Esophagus mucosa (tissue), 1 donor: ENCODE measurements at regions not wholly inside any gene's neighbourhood (a gene's known extent, or its start where the extent isn't known, plus 50 kb on each side); places are given as distances from the start of the nearest gene placed in this dataset.
"Not testable (repeated sequence)": the region's sequence is repeated elsewhere in the genome, so short reads cannot be mapped to it uniquely, and the experiment has no call there.

Experiments used
- ATAC-seq: fragments of 200-7000 bp; cut with Tn5 transposase; one replicate; pipeline ENCODE4 v1.9.1; 2020
- donor health status: DM: yes; HTN: yes; CAD: no.

DNA sequence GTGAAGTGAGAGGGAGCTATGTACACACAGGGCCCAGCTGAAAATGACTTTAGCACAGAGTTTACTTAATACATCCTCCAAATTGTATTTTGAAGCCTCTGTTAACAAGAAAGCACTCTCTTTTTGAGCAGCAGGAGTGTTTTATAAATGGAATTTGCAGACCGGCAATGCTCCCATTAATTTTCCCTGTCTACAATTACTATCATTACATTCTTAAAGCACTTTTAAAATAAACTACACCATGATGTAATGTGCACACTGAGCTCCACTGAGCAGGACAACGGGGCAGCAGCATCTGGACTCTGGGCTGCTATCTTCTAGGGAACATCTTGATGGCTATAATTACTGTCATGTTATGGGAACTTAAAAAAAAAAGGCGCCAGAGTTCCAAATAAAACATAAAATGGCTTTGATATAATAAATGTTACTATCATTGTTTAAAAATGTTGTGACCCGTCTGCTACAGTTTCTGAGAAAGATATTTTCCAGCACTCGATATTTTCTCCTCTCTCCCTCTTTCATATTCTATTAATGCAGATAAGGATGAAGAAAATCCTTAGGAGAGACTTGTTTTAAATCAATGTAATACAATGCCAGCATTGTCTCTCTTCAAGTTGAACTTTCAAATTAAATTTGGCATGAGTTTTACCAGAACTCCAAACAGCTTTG is 150.9 kb downstream of the HLX start:
- ATAC-seq, result no peak

DNA sequence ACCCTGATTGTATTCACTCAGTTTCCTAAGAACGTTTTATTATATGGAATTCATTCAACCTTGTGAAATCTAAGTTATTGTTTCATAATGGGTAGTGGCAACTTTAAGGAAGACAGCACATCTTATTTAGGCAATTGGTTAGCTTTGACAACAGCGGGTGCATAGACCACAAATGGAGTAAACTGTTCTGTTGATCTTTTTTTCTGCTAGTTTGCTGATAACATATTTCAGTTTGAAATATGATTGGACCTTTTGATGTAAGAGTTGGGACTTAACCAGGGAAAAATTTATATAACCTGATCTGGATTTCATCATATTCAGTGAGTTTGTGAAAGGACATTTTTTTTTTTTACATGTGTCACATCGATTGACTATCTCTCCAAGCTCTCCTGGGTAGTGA is 151.7 kb downstream of the HLX start:
- no peak for ATAC-seq

DNA sequence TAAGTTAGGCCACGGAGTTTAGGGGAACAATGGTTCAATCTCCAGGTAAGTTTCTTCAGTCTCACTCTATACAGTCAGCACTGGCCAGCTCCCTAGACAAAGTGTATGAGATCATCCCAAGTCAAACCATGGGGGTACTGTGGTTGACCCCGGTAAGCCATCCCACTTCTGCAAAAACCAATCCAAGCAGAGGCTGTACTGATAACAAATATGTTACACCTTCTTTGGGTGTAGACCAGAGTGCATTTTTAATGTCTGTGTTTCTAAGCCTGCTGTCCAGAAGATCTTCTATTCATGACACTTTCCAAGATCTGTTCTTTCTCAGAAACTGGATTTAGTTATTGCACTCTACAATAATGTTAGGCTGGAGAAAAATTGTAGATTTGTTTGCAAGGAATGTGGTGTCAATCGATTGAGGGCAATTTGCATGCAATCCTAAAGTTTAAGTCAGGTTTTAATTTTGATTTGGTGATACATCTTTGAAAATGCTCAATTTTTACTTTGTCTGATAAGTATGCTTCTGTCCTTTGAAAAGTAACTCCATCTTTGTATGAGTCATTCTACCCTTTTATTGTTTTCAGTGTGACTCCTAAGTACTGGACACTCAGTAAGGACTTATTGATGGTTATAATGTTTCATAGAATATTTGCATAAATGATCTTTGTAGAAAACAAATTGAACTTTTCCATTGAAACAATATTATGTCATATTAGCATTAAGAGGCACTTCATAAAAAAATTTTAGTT is 152.4 kb downstream of the HLX start:
- ATAC-seq, result no peak

DNA sequence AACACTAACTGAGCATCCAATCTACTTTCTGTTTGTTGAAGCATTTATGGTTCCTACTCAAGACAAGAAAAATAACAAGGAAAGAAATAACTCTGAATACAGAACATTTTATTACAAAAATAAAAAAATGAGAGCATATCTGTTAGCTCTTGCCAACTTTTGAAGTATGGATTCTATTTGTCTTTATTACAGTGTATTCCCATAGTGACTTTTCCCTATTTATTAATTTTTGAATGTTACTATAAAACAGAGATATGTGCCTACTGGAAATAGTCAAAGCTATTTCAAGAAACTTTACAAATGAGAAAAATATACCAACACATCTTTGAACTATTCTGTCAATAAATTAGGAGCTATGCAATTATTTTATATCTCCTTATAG is 153.0 kb downstream of the HLX start:
- no peak for ATAC-seq

DNA sequence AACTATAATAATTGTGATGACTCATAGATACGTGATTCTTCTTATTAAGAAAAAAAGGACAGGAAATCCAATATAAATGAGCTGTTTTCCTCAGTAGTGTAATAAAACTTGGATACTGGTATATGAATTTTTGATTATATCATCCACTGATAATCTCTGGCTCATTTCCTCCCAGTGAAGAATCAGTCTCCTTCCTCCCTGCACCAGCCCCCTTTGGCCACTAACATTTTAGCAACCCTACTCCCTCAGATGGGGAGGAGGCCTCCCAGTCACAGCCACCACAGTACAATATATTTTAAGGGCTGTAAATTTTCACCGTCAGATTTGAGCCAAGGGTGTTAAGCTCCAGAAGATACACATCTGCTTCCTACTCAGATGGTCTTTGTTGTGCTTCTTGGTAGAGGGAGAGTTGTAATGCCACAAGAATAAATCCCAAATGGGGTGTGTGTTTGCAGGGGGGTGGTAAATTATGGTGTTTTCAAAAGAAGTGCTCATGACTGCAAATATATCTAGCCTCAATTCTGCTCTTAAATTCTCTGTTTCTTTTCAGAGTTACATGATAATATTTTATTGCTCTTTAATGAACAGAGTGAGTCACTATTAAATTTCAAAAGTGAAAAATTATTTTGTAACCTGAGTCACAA is 153.5 kb downstream of the HLX start:
- ATAC-seq, result no peak

DNA sequence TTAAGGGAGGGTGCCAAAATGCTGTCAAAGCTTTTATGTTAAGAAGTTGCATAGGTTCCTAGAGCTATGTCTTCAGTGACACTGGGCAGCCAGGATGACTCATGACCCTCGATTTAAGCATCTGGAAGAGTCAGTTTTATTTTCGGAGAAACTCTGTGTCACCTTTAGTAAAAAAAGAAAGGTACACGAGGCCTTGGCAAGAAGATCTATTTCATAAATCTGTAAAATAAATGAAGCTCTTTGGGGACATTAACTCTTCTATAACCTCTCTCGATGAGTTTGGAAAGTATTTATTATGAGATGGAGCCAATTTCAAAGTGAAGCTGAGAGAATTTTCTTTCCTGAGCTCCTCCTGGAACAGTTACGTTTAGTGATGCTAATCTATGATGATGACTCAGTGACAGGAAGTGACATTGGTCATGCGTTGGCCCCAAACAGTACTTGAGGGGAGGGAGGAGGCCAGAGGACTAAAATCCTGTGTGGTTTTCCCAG is 156.5 kb downstream of the HLX start:
- ATAC-seq, result no peak

DNA sequence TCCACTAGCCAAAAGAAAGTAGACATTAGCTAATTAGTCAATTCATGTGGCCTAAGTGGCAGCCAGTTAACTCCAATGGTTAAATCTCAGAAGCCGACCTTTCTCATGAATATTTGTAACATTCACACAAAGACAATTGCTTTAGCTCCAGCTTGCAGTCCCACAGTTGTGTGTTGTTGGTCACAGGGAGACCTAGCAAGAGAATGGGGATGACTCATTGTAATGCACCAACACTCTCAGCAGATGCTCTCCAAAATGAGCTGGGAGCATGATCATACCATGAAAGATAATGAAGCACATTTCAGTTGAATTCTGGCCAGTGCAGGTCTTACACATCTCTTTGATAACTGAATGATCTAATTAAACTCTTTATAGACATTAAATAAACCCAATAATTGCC is 160.4 kb downstream of the HLX start:
- ATAC-seq, result no peak

DNA sequence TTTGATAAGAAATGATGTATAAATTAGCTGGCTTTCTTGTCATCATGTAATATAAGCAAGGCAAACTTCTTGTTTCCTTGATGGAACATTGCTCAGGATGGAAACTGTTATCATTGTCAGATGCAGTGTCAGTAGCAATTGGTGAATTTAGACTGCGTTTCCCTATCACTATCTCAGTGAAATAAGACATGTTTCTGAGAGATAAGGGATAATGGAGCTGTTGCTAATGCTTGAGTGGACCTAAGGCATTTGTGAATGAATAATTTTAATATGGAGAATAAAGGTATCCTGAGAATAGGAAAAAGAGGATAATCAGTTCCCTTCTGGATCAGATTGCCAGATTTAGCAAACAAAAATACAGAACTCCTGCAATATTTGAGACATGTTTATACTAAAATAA is 160.9 kb downstream of the HLX start:
- no peak for ATAC-seq

DNA sequence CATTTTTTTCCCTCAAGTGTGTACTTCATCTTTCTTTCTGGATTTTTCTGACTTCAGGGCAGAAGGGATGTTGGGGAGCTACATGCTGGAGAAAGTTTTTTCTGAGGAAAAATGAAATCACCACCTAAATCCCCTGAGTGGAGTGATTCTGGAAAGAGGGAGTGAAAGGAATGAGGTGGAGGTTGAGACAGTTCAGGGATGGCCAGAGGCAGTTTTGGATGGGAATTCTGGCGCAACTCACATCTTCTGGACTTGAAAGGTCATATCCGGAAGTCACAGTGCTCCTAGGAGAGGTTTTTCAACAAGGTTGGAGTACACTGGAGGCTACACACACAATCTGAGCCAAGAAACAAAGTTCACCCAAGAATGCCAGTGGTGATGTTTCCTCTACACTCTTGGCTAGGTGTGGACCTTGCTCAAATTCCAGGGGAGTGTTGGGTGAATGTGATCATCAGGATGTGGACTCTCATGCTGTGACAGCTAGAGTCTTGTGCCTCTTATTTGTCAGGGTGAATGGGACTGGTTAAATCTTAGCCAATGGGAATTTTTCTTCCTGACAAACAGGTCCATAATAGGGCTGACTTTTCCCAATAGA is 161.5 kb downstream of the HLX start:
- ATAC-seq, result no peak

DNA sequence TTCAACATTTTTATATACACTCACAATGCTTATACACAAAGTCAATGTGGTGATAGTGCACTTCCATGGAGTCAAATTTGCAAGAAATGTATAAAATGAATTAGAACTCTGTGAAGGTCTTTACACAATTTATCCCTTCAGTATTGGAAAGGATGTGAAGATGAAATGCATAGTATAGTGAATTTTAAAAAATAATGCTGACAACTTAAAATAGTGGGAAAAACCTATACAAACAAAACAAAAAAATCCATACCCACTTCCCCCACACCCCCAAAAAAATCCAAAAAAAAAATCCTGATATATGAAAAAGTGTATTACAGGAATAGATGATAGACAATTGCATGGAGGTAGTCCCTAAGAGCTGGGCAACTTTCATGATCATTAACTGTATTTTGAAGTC is 165.3 kb downstream of the HLX start:
- no peak for ATAC-seq

DNA sequence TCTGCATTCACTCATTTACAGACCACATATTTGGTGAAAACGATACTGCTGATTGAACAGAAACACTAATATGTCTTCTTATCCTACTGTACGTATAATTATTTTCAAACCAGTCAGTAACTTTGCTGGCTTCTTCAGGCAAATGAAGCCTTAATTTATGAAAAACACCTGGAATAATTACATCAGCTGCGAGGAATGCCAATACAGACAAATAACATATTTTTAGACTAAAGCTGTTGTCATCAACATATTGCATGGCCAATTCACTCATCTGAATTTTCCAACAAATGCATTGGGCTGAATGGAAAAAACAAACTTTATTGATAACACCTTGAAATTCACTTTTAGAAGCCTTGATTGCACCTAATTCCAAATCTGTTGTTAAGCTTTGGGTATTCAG is 165.9 kb downstream of the HLX start:
- no peak for ATAC-seq

DNA sequence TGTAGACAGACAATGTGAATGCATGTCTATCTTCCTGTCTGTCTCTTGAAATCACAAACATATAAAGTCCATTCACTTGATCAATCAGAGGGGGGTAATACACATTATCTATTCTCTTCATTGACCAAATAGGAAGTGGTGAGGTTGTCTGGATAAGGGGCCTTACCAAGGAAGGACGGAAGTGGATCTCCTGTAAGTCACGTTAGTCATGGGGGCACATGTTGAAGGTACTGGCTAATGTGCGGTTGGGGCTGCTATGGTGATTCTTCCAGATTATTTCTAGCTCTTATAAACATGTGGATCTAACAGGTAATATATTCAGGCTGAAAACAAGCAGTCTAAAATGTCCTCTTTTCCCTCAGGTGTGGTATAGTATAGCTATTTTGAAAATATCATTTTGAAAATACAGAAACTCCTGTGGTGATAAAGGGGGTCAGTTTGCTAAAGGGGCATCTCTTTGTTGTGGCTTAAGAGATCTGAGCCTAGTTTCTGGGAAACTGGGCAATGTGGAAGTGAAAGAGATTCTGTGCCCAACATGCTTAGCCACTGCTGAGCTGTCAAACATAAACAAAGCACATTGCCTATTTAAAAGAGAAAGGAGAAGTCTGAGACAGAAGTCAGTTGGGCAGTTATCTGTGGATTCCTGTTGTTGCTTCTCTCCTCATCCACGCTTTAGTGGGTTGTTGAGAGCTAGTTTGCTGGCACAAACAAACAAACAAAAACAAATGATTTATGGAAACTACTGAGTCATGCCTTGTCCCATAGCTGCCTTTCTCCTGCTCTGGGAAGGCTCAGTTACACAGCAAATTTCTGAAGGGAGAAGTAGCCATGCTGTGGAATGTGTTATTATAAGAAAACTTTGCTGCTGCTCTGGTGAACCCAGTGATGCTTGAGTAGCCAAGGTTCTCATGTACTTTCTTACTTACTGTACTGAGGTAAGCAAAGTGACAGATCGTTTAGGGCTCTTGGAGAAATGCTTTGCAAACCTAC is 166.9 kb downstream of the HLX start:
- peak; percentile 60 for ATAC-seq

DNA sequence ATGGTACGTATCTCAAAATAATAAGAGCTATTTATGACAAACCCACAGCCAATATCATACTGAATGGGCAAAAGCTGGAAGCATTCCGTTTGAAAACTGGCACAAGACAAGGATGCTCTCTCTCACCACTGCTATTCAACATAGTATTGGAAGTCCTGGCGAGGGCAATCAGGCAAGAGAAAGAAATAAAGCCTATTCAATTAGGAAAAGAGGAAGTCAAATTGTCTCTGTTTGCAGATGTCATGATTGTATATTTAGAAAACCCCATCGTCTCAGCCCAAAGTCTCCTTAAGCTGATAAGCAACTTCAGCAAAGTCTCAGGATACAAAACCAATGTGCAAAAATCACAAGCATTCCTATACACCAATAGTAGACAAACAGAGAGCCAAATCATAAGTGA is 172.1 kb downstream of the HLX start:
- ATAC-seq, result not testable (repeated sequence)

DNA sequence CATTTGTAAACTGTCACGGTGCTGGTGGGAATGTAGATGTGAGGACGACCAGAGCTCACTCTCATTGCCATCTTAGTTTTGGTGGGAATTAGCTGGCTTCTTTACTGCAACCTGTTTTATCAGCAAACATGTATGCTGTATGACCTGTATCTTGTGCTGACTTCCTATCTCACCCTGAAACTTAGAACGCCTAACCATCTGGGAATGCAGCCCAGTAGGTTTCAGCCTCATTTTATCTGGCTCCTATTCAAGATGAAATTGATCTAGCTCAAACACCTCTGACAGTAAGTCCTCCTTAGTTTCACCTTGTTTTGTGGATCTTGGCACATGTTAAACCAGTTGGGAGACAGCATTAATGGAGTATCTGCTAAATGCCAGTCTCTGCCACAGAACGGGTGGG is 174.6 kb downstream of the HLX start:
- ATAC-seq, result no peak

DNA sequence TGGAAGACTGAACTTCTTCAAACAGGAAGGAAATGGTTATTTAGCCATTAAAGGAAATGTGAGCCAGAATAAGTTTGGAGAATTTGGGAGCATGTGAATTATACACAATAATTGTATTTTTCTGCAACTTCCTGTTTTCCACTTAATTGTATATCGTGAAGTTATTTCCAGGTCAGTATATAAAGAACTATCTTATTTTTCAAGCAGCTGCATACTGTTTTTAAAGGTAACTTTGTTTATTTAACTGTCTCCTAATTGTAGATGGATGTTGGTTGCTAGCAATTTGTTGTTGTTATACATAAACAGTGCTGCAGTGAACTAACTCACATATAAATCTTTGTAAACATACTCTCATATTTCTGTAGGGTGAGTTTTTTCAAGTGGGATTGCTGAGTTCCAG is 180.3 kb downstream of the HLX start:
- ATAC-seq, result no peak

DNA sequence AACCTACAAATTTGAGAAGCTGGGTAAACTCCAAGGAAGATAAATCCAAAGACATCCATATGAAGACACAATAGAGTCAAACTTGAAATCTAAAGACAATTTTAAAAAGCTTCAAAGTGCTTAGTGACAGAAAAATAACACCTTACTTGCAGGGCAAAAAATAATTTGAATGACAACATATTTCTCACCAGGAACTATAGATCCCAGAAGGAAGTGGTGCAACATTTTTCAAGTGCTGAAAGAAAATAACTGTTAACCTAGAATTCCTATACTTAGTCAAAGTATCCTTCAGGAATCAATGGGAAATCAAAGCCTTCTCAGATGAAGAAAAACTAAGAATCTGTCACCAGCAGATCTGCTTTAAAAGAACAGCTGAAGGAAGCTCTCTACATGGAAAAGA is 184.4 kb downstream of the HLX start:
- ATAC-seq, result no peak

DNA sequence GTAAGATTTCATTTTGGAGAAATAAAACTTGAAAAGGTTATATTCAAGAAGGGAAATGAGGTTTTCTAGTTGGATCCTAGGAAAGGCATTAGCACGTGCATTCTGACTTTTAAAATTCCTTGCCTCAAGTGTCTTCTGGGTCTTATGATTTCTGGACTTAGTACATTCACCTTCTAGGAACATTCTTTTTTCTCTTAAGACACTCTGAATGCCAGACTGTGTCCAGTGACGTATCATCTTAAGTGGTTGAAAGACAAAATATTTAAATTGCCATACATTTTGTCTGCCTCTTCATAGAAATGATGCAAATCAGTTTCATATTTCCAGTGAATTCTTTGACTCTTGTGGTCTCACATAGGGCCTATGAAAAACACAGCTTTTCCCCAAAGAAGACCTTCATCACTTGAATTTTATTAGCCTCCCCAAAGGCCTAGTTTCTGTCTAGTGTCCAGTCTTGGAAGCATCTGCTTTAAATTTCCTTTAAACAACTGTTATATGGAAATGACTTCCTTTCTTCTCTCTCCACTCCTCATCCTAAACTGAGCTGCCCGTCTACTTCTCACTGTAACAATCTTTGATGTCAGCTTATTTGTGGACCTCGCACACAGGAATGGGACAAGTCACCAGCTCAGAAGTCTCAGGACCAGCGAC is 187.2 kb downstream of the HLX start:
- ATAC-seq, result no peak

DNA sequence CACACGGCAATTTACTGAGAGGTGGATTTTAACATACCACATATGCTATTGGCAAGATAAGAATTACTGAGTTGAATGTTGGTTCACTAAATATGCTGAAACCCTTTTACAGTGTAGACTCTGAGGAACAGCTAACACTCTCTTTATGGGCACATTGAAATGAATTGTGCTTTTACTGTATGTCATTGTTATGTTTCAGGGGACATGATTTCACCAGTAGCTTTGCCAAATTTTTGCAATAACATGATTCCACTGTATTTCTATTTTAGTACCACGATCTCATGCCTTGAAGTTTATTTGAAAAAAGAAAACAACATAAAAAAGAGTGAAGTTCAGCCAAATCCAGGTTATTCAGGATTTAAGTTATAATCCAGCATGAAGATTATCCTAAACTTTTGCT is 188.5 kb downstream of the HLX start:
- no peak for ATAC-seq

DNA sequence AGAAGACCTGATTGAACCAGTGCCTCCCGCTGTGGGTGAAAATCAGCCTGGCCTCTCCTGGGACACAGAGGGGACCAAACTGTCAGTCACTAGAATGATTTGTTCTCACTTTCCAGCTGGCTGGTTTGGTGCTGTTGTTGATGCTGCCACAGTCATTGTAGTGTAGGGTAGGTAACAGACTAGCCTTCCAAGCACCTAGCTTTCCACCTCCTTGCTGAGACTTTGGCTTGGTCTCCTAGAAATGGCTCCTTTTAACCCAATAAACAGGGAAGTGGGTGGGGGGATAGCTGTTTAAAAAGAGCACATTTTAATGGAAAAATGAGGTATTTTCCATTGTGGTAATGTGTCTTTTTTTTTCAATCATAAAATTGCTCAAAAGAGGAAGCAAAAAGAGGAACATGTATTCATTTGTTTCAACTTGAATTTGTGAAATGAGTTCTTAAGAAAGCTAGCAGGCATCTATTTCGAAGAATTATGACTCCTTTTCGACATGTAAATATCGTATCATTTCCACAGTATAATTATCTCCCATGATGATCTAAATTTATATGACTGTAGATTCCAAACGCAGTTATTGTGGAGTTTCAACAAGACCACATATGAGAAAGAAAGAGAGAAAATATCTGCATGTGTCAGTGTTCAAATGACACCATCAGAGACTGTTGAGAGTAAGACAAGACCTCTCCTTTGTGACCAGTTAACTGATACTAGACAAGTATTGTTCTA is 190.1 kb downstream of the HLX start:
- peak; percentile 32 for ATAC-seq

DNA sequence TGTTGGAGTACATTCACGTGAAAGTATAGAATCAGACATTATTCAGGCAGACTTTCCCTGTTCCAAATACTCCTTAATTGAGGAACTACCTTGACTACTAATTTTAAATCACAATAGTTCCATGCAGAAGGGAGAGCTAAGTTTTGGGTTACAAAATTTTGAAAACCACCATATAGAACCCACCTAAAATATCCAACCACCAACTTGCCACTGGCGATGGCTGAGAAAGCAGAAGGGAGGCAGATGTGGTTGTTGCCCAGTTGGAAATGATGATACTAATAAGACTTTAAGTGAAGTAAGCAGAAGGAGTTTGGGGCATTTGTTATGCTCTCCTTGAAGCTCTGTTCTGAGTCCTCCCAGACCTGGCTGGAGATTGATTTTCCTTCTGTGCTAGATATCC is 190.7 kb downstream of the HLX start:
- ATAC-seq, result no peak

DNA sequence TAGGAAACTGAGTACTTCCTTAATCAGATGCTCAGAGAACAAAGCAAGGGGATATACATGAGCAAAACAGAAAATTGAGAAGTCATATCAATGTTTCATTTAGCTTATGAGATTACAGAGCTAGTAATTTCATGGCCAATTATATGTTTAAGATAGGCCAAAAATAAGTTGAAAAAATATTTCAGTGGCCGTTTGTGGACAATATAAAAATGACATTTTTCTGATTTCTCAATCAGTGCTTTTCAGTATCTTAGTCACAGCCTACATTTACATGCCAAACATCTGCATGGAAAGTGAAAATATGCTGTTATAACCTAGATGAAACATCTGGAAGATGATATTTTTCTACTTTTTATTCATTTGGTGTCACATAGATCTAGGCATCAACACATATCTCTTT is 192.5 kb downstream of the HLX start:
- no peak for ATAC-seq
